ENCODE measurements at regions not wholly inside any gene's neighbourhood (a gene's known extent, or its start where the extent isn't known, plus 50 kb on each side); places are given as distances from the start of the nearest gene placed in this dataset.

- TF ChIP-seq RAD21 (CRISPR knock-in tag; IDR thresholded peaks at IDR 0.05) = no peak
- TF ChIP-seq EZH2 (conservative IDR thresholded peaks at IDR 0.05; ENCODE audit: low read depth, low read length) = no peak
- no peak for TF ChIP-seq SIX1 (CRISPR knock-in tag; IDR thresholded peaks at IDR 0.05; ENCODE audit: borderline replicate concordance)
- TF ChIP-seq PTBP1 (IDR thresholded peaks at IDR 0.05; ENCODE audit: low read depth, low read length, poor library complexity, severe bottlenecking) = no peak
- TF ChIP-seq ISL2 (CRISPR knock-in tag; IDR thresholded peaks at IDR 0.05) = no peak
- no peak for TF ChIP-seq ZBTB7A (CRISPR knock-in tag; IDR thresholded peaks at IDR 0.05)
- TF ChIP-seq SIN3A (IDR thresholded peaks at IDR 0.05; ENCODE audit: borderline replicate concordance, low read depth, low read length) = no peak
- TF ChIP-seq ETS1 (CRISPR knock-in tag; IDR thresholded peaks at IDR 0.05) = no peak
- TF ChIP-seq CTCF (CRISPR knock-in tag; IDR thresholded peaks at IDR 0.05) = no peak
- no peak for TF ChIP-seq CCAR2 (optimal IDR thresholded peaks at IDR 0.05; ENCODE audit: low read depth, low read length)
Measured at GRCh38 chr16:82220541-82220940, 50.5 kb upstream of the MPHOSPH6 start.
